ENCODE measurements at regions not wholly inside any gene's neighbourhood (a gene's known extent, or its start where the extent isn't known, plus 50 kb on each side); places are given as distances from the start of the nearest gene placed in this dataset.

DNA sequence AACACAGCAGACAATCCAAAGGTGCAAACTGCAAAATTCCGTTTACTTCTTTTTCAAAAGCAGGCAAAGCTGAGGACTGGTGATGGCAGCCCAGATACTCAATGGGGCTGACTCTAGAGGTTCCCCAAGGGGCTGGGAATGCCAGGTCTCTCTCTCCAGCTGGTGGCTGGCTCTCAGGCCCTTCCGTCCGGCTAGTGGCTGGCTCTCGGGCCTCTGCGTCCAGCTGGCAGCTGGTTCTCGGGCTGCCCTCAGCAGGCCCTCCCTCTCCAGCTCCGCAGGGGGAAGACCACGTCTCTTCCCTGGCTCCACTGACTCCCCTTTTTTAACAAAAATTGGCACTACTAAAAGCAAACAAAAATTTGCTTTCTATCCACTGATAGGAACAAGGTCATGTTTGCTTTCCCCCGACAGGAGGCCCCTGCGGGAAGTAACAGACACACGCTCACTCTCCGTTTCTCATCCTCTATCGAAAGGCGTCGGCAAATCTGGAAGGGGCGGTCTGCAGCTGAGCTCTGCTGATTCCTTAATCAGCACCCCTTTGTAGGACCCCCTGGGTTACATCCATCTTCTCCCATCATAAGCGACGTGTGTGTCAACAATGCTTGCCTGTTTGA lies 381.4 kb downstream of the BRD1 start:
- Histone ChIP-seq H2BK20ac (ENCODE audit: low read depth, low read length) (no peak overlapping the region), H3K79me1 (ENCODE audit: low read depth in 1 of 2, low read length in 2 of 2) (no peaks in the 10 kb centered on the region), H3K18ac (ENCODE audit: low read depth, low read length) (no peak overlapping the region), H2BK120ac (ENCODE audit: low read depth, low read length) (no peak overlapping the region), H3K36me3 (ENCODE audit: control insufficient read depth, insufficient read depth, low read length) (no peaks in the 10 kb centered on the region), H3K9me3 (ENCODE audit: control insufficient read depth, insufficient read depth, low read length) (peaks cover 39% of the 10 kb centered on the region; the same call in 1 of the 2 replicates), H4K8ac (ENCODE audit: low read depth in 2 of 2, low read length in 2 of 2) (no peak overlapping the region), H2BK5ac (ENCODE audit: low read depth, low read length, poor library complexity, severe bottlenecking) (no peak overlapping the region), H3K4me3 (ENCODE audit: insufficient read depth, low read depth, low read length) (no peak overlapping the region), H2AK5ac (ENCODE audit: low read depth, low read length) (no peak overlapping the region), H4K5ac (ENCODE audit: low read depth, low read length) (no peak overlapping the region), H3K9ac (ENCODE audit: low read depth, low read length) (no peak overlapping the region), H3K27ac (ENCODE audit: insufficient read depth, low read length) (no peak overlapping the region), H3K27me3 (ENCODE audit: control insufficient read depth, insufficient read depth, low read length) (no peaks in the 10 kb centered on the region), H3K4me2 (ENCODE audit: low read depth, low read length) (no peak overlapping the region), H3K4me1 (ENCODE audit: control insufficient read depth, insufficient read depth, low read length) (no peaks in the 10 kb centered on the region), H3K56ac (ENCODE audit: extremely low read depth, insufficient read depth, low read length) (no peak overlapping the region), H2BK15ac (ENCODE audit: low read depth, low read length) (no peak overlapping the region), H4K91ac (ENCODE audit: insufficient read depth, low read depth, low read length) (no peak overlapping the region), H2AFZ (replicated peaks; ENCODE audit: low read length, poor library complexity) (no peak overlapping the region), H3K9me1 (ENCODE audit: insufficient read depth, low read length) (no peaks in the 10 kb centered on the region), H3K4ac (ENCODE audit: low read depth, low read length) (no peak overlapping the region), H4K20me1 (ENCODE audit: insufficient read depth, low read length) (no peaks in the 10 kb centered on the region), H3K23ac (ENCODE audit: low read depth, low read length) (no peak overlapping the region), H3K14ac (replicated peaks; ENCODE audit: low read depth, low read length) (no peak overlapping the region), H2AK9ac (replicated peaks; ENCODE audit: low read depth, low read length, poor library complexity) (peak overlapping the region; percentile 16)
- intact Hi-C loops (cut with micrococcal nuclease) (no loop called here), in situ Hi-C loops (cut with MboI; ENCODE audit: low sequenced_read_pairs) (no loop called here), dilution Hi-C loops (cut with HindIII; ENCODE audit: low sequenced_read_pairs, unreplicated experiment) (no loop called here)
- CTCF ChIA-PET, result no interaction called here
- POLR2A ChIA-PET (ENCODE audit: unreplicated experiment), result no interaction called here
- BruUV-seq (replicated peaks), result no TSS peak
- no peak for ATAC-seq (ENCODE audit: low read depth)
- 60% methylated on average over 2 of the region's 18 CpGs; no CpG with 5 or more reads in 1 of the 2 experiments for WGBS, 2 experiments (ENCODE audit: extremely low coverage in 2 of 2, insufficient read length in 1 of 2)
- DNase-seq, result no peak
- TF ChIP-seq NFE2L2 (IDR thresholded peaks at IDR 0.05; ENCODE audit: low read depth, low read length) (no peak), FOS (IDR thresholded peaks at IDR 0.05; ENCODE audit: low read depth, low read length) (no peak), RFX5 (IDR thresholded peaks at IDR 0.05; ENCODE audit: low read depth, low read length) (no peak), CEBPB (IDR thresholded peaks at IDR 0.05; ENCODE audit: low read depth, low read length) (no peak), MXI1 (IDR thresholded peaks at IDR 0.05; ENCODE audit: borderline replicate concordance, low read depth, low read length) (no peak), MAZ (IDR thresholded peaks at IDR 0.05; ENCODE audit: borderline replicate concordance, low read depth, low read length) (no peak), BHLHE40 (IDR thresholded peaks at IDR 0.05; ENCODE audit: low read depth, low read length) (no peak), MAFK (IDR thresholded peaks at IDR 0.05; ENCODE audit: low read depth, low read length) (no peak), RAD21 (IDR thresholded peaks at IDR 0.05; ENCODE audit: low read length) (no peak), POLR2A (IDR thresholded peaks at IDR 0.05; ENCODE audit: low read depth, low read length) (no peak), RCOR1 (IDR thresholded peaks at IDR 0.05; ENCODE audit: insufficient replicate concordance, low read length) (no peak)
- TF ChIP-seq, protein P1, sequence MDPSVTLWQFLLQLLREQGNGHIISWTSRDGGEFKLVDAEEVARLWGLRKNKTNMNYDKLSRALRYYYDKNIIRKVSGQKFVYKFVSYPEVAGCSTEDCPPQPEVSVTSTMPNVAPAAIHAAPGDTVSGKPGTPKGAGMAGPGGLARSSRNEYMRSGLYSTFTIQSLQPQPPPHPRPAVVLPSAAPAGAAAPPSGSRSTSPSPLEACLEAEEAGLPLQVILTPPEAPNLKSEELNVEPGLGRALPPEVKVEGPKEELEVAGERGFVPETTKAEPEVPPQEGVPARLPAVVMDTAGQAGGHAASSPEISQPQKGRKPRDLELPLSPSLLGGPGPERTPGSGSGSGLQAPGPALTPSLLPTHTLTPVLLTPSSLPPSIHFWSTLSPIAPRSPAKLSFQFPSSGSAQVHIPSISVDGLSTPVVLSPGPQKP (IDR thresholded peaks at IDR 0.05; ENCODE audit: borderline replicate concordance, low read depth, low read length), result no peak
- TF ChIP-seq, protein P2, sequence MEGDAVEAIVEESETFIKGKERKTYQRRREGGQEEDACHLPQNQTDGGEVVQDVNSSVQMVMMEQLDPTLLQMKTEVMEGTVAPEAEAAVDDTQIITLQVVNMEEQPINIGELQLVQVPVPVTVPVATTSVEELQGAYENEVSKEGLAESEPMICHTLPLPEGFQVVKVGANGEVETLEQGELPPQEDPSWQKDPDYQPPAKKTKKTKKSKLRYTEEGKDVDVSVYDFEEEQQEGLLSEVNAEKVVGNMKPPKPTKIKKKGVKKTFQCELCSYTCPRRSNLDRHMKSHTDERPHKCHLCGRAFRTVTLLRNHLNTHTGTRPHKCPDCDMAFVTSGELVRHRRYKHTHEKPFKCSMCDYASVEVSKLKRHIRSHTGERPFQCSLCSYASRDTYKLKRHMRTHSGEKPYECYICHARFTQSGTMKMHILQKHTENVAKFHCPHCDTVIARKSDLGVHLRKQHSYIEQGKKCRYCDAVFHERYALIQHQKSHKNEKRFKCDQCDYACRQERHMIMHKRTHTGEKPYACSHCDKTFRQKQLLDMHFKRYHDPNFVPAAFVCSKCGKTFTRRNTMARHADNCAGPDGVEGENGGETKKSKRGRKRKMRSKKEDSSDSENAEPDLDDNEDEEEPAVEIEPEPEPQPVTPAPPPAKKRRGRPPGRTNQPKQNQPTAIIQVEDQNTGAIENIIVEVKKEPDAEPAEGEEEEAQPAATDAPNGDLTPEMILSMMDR (conservative IDR thresholded peaks at IDR 0.05; ENCODE audit: low read depth, low read length), result no peak
- TF ChIP-seq, protein P3, sequence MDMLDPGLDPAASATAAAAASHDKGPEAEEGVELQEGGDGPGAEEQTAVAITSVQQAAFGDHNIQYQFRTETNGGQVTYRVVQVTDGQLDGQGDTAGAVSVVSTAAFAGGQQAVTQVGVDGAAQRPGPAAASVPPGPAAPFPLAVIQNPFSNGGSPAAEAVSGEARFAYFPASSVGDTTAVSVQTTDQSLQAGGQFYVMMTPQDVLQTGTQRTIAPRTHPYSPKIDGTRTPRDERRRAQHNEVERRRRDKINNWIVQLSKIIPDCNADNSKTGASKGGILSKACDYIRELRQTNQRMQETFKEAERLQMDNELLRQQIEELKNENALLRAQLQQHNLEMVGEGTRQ (IDR thresholded peaks at IDR 0.05; ENCODE audit: low read depth, low read length), result no peak

Data from IMR-90 (cell line).